GM12878 (cell line): ENCODE measurements at regions not wholly inside any gene's neighbourhood (a gene's known extent, or its start where the extent isn't known, plus 50 kb on each side); places are given as distances from the start of the nearest gene placed in this dataset.

Source experiments
- ATAC-seq: fragments of 200-7000 bp; cut with Tn5 transposase; 3 replicates; pipeline ENCODE4 v1.9.1; 2020; ENCODE audit warnings: mild to moderate bottlenecking, moderate library complexity
- BruUV-seq: library from RNA; stranded (reverse); fragments of 400-500 nt; replicated peaks from 2 replicates; lab custom pipeline; 2021; lab: Mats Ljungman, UMichigan
- CTCF ChIA-PET: fragments of 300-600 bp; sonication (Branson Sonifier 250); formaldehyde crosslinking; extraction: SDS; loops from one replicate; lab custom pipeline; 2021; ENCODE audit warnings: inconsistent platforms; lab: Yijun Ruan, JAX
- POLR2A ChIA-PET: fragments of 350-600 bp; formaldehyde crosslinking; extraction: SDS; loops from one replicate; lab custom pipeline; 2021; ENCODE audit warnings: inconsistent platforms; lab: Charles Lee
- RAD21 ChIA-PET: fragments of 300-600 bp; sonication (Branson Sonifier 250); formaldehyde crosslinking; loops from one replicate; lab custom pipeline; 2023; ENCODE audit warnings: antibody characterized with exemption; ENCODE audit not compliant: unreplicated experiment; lab: Charles Lee
- SMC1A ChIA-PET: fragments of 300-600 bp; sonication (Branson Sonifier 250); formaldehyde crosslinking; loops from one replicate; lab custom pipeline; 2023; ENCODE audit not compliant: unreplicated experiment, uncharacterized antibody; lab: Charles Lee
- DNase-seq: peaks from one replicate; pipeline ENCODE4 v3.0.0-alpha.2; 2011; ENCODE audit warnings: low read depth, low spot score
- FAIRE-seq: peaks from 3 replicates; lab custom pipeline; 2011; peaks lifted over from hg19 to GRCh38; lab: Jason Lieb, UNC
- H2AFZ ChIP-seq: 2 replicates; pipeline ENCODE4 v1.6.0; 2011; ENCODE audit warnings: low read depth, low read length, control low read depth; ENCODE audit not compliant: control insufficient read depth
- H3K27ac ChIP-seq: 2 replicates; pipeline ENCODE4 v1.5.1; 2011; ENCODE audit warnings: control low read depth; ENCODE audit not compliant: control insufficient read depth, insufficient read depth
- H3K27me3 ChIP-seq, 2 experiments: replicated peaks in 1 of 2; 2 replicates each; pipeline versions ENCODE4 v1.6.0 to v1.6.1; 2011; ENCODE audit warnings: low read length in 1 of 2; ENCODE audit not compliant: control insufficient read depth in 2 of 2, insufficient read depth in 2 of 2
- H3K36me3 ChIP-seq, 2 experiments: 2 replicates each; pipeline ENCODE4 v1.5.1; 2011; ENCODE audit warnings: low read length in 1 of 2; ENCODE audit not compliant: control insufficient read depth in 2 of 2, insufficient read depth in 2 of 2
- H3K4me1 ChIP-seq: 2 replicates; pipeline ENCODE4 v1.6.1; 2011; ENCODE audit warnings: mild to moderate bottlenecking, low read length, moderate library complexity, mixed read lengths; ENCODE audit not compliant: control insufficient read depth, insufficient read depth
- H3K4me2 ChIP-seq: 2 replicates; pipeline ENCODE4 v1.6.0; 2011; ENCODE audit warnings: control low read depth; ENCODE audit not compliant: control insufficient read depth, insufficient read depth
- H3K4me3 ChIP-seq: fragments of 200-600 bp; sonication (generic); 2 replicates; pipeline ENCODE4 v1.5.1; 2016
- H3K79me2 ChIP-seq: 2 replicates; pipeline ENCODE4 v1.6.0; 2011; ENCODE audit warnings: low read length; ENCODE audit not compliant: control insufficient read depth, insufficient read depth
- H3K9ac ChIP-seq: 2 replicates; pipeline ENCODE4 v1.8.0; 2011; ENCODE audit warnings: low read length, control low read depth, mixed read lengths; ENCODE audit not compliant: control insufficient read depth, insufficient read depth
- H3K9me3 ChIP-seq: replicated peaks from 3 replicates; pipeline ENCODE4 v1.5.1; 2011; ENCODE audit warnings: mild to moderate bottlenecking, low read length; ENCODE audit not compliant: control insufficient read depth, insufficient read depth
- H4K20me1 ChIP-seq: 2 replicates; pipeline ENCODE4 v1.6.0; 2011; ENCODE audit not compliant: control insufficient read depth, insufficient read depth
- EP300 ChIP-seq, 2 experiments: fragments of 150-350 bp in 1 of 2; IDR thresholded peaks; 2 replicates each; pipeline ENCODE4 v1.6.1; 2011 to 2012; ENCODE audit warnings: low read depth in 2 of 2, low read length in 2 of 2, borderline replicate concordance in 1 of 2, improper control_type of control experiment in 1 of 2, inconsistent platforms in 1 of 2; ENCODE audit not compliant: control insufficient read depth in 1 of 2
- FOXM1 ChIP-seq: IDR thresholded peaks from 2 replicates; pipeline ENCODE4 v1.6.1; 2012; ENCODE audit warnings: low read depth, mild to moderate bottlenecking, inconsistent platforms, low read length, moderate library complexity
- MEF2B ChIP-seq: fragments of 450-650 bp; IDR thresholded peaks from 2 replicates; pipeline ENCODE4 v1.6.1; 2018; ENCODE audit warnings: mild to moderate bottlenecking, moderate library complexity; ENCODE audit not compliant: partially characterized antibody, poor library complexity, severe bottlenecking
- NFIC ChIP-seq: IDR thresholded peaks from 2 replicates; pipeline ENCODE4 v1.6.1; 2012; ENCODE audit warnings: low read depth, mild to moderate bottlenecking, inconsistent platforms, low read length, moderate library complexity
- NR2C2 ChIP-seq: IDR thresholded peaks from 2 replicates; pipeline ENCODE4 v1.6.1; 2011; ENCODE audit warnings: borderline replicate concordance, low read depth; ENCODE audit not compliant: control insufficient read depth, insufficient read length
- SIN3A ChIP-seq: IDR thresholded peaks from 2 replicates; pipeline ENCODE4 v1.6.1; 2012; ENCODE audit warnings: low read depth, low read length, improper control_type of control experiment
- WGBS: methylation state at CpG from one replicate; pipeline ENCODE4 v1.1.6; 2016; ENCODE audit warnings: low lambda C conversion rate; ENCODE audit not compliant: insufficient replicate concordance, insufficient coverage; ENCODE audit errors: missing lambda C conversion rate; 5-methylcytosine and 5-hydroxymethylcytosine counted together
- in situ Hi-C: fragments of 300-500 bp; cut with MboI; formaldehyde crosslinking; loops from 9 replicates; pipeline ENCODE4 v1.14.3; 2018; ENCODE audit warnings: mixed read lengths
- intact Hi-C: fragments of 100-400 bp; cut with micrococcal nuclease; formaldehyde crosslinking; loops from one replicate; pipeline ENCODE4 v1.14.2; 2022; ENCODE audit not compliant: unreplicated experiment
- TF ChIP-seq, protein P1 (sequence below): fragments of 450-650 bp; IDR thresholded peaks from 2 replicates; pipeline ENCODE4 v1.6.1; 2016; ENCODE audit warnings: mild to moderate bottlenecking, moderate library complexity, borderline replicate concordance

DNA sequence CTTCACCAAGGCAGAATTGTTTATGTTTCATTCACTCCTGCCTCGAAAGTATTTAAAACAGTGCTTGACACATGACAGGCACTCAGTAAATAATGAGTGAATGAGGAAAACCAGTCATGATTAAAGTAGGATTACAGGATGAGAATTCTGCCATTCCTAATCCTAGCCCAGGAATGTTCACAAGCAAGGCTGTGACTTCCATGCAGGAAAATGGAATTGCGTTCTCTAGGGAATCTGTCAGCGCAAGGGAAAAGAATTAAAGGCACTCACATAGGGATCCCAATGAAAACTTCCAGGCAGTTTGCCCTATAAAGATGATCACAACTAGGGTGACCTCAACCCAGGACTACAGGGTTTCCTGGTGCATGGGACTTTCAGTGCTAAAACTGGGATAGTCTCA, 143.4 kb downstream of the CYSLTR2 start:
- FAIRE-seq, result no peak
- ChIA-PET POLR2A (no interaction called here), SMC1A (no interaction called here), CTCF (no interaction called here), RAD21 (no interaction called here)
- no peak for TF ChIP-seq FOXM1
- TF ChIP-seq, protein P1, sequence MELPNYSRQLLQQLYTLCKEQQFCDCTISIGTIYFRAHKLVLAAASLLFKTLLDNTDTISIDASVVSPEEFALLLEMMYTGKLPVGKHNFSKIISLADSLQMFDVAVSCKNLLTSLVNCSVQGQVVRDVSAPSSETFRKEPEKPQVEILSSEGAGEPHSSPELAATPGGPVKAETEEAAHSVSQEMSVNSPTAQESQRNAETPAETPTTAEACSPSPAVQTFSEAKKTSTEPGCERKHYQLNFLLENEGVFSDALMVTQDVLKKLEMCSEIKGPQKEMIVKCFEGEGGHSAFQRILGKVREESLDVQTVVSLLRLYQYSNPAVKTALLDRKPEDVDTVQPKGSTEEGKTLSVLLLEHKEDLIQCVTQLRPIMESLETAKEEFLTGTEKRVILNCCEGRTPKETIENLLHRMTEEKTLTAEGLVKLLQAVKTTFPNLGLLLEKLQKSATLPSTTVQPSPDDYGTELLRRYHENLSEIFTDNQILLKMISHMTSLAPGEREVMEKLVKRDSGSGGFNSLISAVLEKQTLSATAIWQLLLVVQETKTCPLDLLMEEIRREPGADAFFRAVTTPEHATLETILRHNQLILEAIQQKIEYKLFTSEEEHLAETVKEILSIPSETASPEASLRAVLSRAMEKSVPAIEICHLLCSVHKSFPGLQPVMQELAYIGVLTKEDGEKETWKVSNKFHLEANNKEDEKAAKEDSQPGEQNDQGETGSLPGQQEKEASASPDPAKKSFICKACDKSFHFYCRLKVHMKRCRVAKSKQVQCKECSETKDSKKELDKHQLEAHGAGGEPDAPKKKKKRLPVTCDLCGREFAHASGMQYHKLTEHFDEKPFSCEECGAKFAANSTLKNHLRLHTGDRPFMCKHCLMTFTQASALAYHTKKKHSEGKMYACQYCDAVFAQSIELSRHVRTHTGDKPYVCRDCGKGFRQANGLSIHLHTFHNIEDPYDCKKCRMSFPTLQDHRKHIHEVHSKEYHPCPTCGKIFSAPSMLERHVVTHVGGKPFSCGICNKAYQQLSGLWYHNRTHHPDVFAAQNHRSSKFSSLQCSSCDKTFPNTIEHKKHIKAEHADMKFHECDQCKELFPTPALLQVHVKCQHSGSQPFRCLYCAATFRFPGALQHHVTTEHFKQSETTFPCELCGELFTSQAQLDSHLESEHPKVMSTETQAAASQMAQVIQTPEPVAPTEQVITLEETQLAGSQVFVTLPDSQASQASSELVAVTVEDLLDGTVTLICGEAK, result no peak
- TF ChIP-seq NR2C2, result no peak
- TF ChIP-seq MEF2B, result no peak
- no peak for TF ChIP-seq SIN3A
- no peak for TF ChIP-seq EP300 (IDR thresholded peaks at IDR 0.05; ENCODE audit: borderline replicate concordance in 1 of 2, control insufficient read depth in 1 of 2, low read depth in 2 of 2, low read length in 2 of 2)
- no peak for TF ChIP-seq NFIC
- ATAC-seq, result no peak
- Histone ChIP-seq H2AFZ (no peak overlapping the region), H3K4me1 (no peaks in the 10 kb centered on the region), H3K27me3 (no peaks in the 10 kb centered on the region; a peak in 2 of 4 replicates), H3K4me2 (no peak overlapping the region), H3K36me3 (no peaks in the 10 kb centered on the region), H3K79me2 (no peaks in the 10 kb centered on the region), H3K9me3 (no peaks in the 10 kb centered on the region), H4K20me1 (no peaks in the 10 kb centered on the region), H3K9ac (no peak overlapping the region), H3K4me3 (no peak overlapping the region), H3K27ac (no peak overlapping the region)
- in situ Hi-C loops, result no loop called here
- DNase-seq, result no peak
- BruUV-seq, result no TSS peak
- WGBS, result 21% methylated on average over 3 of the region's 3 CpGs
- intact Hi-C loops, result no loop called here
